ENCODE measurements at regions not wholly inside any gene's neighbourhood (a gene's known extent, or its start where the extent isn't known, plus 50 kb on each side); places are given as distances from the start of the nearest gene placed in this dataset.

DNA sequence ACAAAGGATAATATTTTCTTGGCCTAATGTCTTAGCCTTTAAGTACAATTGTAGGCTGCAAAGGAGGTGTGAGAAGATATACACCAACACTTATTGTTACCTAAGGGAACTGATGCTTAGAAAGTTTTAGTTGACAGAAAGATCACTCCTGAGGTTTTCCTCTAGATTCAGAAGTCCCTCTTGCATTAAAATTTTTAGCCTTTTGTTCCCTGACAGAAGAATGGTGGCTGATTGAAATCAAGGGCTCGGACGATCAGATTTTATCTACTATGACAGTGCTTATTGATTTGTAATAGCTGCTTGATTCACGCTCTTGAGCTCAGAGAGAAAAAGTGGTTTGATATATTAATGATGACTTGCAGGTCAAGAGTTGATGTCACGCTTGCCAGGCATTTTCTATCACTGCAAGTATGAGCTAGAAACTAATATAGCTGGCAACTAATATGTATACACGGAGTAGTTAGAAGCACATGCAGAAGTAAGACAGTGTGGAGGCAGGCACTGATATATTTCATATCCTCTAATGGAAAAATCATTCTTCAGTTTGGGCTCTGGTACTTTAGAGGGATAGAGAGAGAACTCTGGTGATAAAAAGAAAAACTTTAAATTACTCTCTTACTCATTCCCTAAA, 246.6 kb upstream of the ID4 start:
- TF ChIP-seq GATA2 (IDR thresholded peaks at IDR 0.05; ENCODE audit: low read depth, low read length), result 0 out of 2 replicates have a peak, but pooled peaks have one; percentile 3
- TF ChIP-seq GATA3 (IDR thresholded peaks at IDR 0.05; ENCODE audit: low read depth, low read length), result no peak
